ENCODE measurements at regions not wholly inside any gene's neighbourhood (a gene's known extent, or its start where the extent isn't known, plus 50 kb on each side); places are given as distances from the start of the nearest gene placed in this dataset.
"Not testable (repeated sequence)": the region's sequence is repeated elsewhere in the genome, so short reads cannot be mapped to it uniquely, and the experiment has no call there.

GRCh38 chr15:62637950-62638619, 404.5 kb upstream of the TPM1 start:
- no peak for DNase-seq (ENCODE audit: low read depth, low spot score)
- H3K4me3 ChIP-seq (ENCODE audit: low read length) = no peak overlapping the region

- H3K4me3 ChIP-seq (ENCODE audit: low read length) = no peak overlapping the region
- no peak for DNase-seq (ENCODE audit: low read depth, low spot score)
These were observed 403.1 kb upstream of the TPM1 start for GRCh38 chr15:62639432-62639831.

- DNase-seq (ENCODE audit: low read depth, low spot score) = no peak
- no peak overlapping the region for H3K4me3 ChIP-seq (ENCODE audit: low read length)
These were observed 402.5 kb upstream of the TPM1 start for GRCh38 chr15:62639906-62640605.

GRCh38 chr15:62641825-62642224, 400.7 kb upstream of the TPM1 start:
- no peak for DNase-seq (ENCODE audit: low read depth, low spot score)
- no peak overlapping the region for H3K4me3 ChIP-seq (ENCODE audit: low read length)

- no peak for DNase-seq (ENCODE audit: low read depth, low spot score)
- no peak overlapping the region for H3K4me3 ChIP-seq (ENCODE audit: low read length)
These were observed 399.0 kb upstream of the TPM1 start for GRCh38 chr15:62643572-62643971.

GRCh38 chr15:62644216-62644888, 398.2 kb upstream of the TPM1 start:
- H3K4me3 ChIP-seq (ENCODE audit: low read length) = no peak overlapping the region
- DNase-seq (ENCODE audit: low read depth, low spot score) = no peak

GRCh38 chr15:62644889-62645742, 397.4 kb upstream of the TPM1 start:
- no peak overlapping the region for H3K4me3 ChIP-seq (ENCODE audit: low read length)
- no peak for DNase-seq (ENCODE audit: low read depth, low spot score)

- H3K4me3 ChIP-seq (ENCODE audit: low read length) = no peak overlapping the region
- DNase-seq (ENCODE audit: low read depth, low spot score) = no peak
These were observed 395.2 kb upstream of the TPM1 start for GRCh38 chr15:62647202-62647842.

- no peak for DNase-seq (ENCODE audit: low read depth, low spot score)
- no peak overlapping the region for H3K4me3 ChIP-seq (ENCODE audit: low read length)
These were observed 394.6 kb upstream of the TPM1 start for GRCh38 chr15:62647843-62648505.

GRCh38 chr15:62648954-62649353, 393.6 kb upstream of the TPM1 start:
- no peak for DNase-seq (ENCODE audit: low read depth, low spot score)

GRCh38 chr15:62649793-62650420, 392.6 kb upstream of the TPM1 start:
- H3K4me3 ChIP-seq (ENCODE audit: low read length) = no peak overlapping the region
- DNase-seq (ENCODE audit: low read depth, low spot score) = no peak

More at GRCh38 chr15:62648954-62649353, 393.6 kb upstream of the TPM1 start:
- no peak overlapping the region for H3K4me3 ChIP-seq (ENCODE audit: low read length)

- no peak overlapping the region for H3K4me3 ChIP-seq (ENCODE audit: low read length)
- DNase-seq (ENCODE audit: low read depth, low spot score) = no peak
These were observed 389.4 kb upstream of the TPM1 start for GRCh38 chr15:62653122-62653521.

GRCh38 chr15:62656071-62656470, 386.5 kb upstream of the TPM1 start:
- no peak overlapping the region for H3K4me3 ChIP-seq (ENCODE audit: low read length)
- DNase-seq (ENCODE audit: low read depth, low spot score) = no peak

- DNase-seq (ENCODE audit: low read depth, low spot score) = not testable (repeated sequence)
These were observed 385.0 kb upstream of the TPM1 start for GRCh38 chr15:62657501-62657900.

GRCh38 chr15:62658498-62658897, 384.0 kb upstream of the TPM1 start:
- DNase-seq (ENCODE audit: low read depth, low spot score) = no peak
- H3K4me3 ChIP-seq (ENCODE audit: low read length) = no peak overlapping the region

More at GRCh38 chr15:62657501-62657900, 385.0 kb upstream of the TPM1 start:
- H3K4me3 ChIP-seq (ENCODE audit: low read length) = not testable (repeated sequence)

- H3K4me3 ChIP-seq (ENCODE audit: low read length) = no peak overlapping the region
- no peak for DNase-seq (ENCODE audit: low read depth, low spot score)
These were observed 379.0 kb upstream of the TPM1 start for GRCh38 chr15:62663547-62663946.

GRCh38 chr15:62665449-62665848, 377.1 kb upstream of the TPM1 start:
- no peak for DNase-seq (ENCODE audit: low read depth, low spot score)
- no peak overlapping the region for H3K4me3 ChIP-seq (ENCODE audit: low read length)

- no peak overlapping the region for H3K4me3 ChIP-seq (ENCODE audit: low read length)
- DNase-seq (ENCODE audit: low read depth, low spot score) = no peak
These were observed 376.5 kb upstream of the TPM1 start for GRCh38 chr15:62666046-62666445.
